ENCODE measurements at regions not wholly inside any gene's neighbourhood (a gene's known extent, or its start where the extent isn't known, plus 50 kb on each side); places are given as distances from the start of the nearest gene placed in this dataset.
"Not testable (repeated sequence)": the region's sequence is repeated elsewhere in the genome, so short reads cannot be mapped to it uniquely, and the experiment has no call there.

DNA sequence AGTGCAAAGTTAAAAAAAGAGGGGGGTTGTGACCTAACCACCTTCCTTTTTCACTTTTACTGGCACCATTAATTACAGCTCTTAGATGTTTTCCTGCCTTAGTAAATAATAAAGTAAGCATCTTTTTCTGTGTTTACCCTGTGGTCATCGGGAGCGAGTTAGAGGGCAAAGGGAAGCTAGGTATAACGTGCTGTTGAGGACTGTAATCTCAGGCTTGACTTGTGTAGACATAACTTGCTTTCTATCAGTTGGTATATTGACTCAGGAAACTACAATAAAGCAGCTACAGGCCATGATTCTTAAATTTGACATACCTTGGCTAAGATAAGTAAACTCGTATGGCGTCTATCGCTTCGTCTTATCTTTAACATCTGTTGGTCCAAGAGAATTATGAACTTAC, 509.8 kb upstream of the CHD1 start:
- DNase-seq (ENCODE audit: low spot score in 2 of 2): no peak
- H3K36me3 ChIP-seq: no peaks in the 10 kb centered on the region
- H3K27ac ChIP-seq: no peak overlapping the region
- no peaks in the 10 kb centered on the region for H3K4me1 ChIP-seq
- no peaks in the 10 kb centered on the region for H3K27me3 ChIP-seq
- no peak overlapping the region for H3K4me3 ChIP-seq
- 82% methylated on average over 7 of the region's 7 CpGs for WGBS
- no peaks in the 10 kb centered on the region for H3K9me3 ChIP-seq
- TF ChIP-seq POLR2AphosphoS5 (IDR thresholded peaks at IDR 0.05): no peak
- TF ChIP-seq, protein P1, sequence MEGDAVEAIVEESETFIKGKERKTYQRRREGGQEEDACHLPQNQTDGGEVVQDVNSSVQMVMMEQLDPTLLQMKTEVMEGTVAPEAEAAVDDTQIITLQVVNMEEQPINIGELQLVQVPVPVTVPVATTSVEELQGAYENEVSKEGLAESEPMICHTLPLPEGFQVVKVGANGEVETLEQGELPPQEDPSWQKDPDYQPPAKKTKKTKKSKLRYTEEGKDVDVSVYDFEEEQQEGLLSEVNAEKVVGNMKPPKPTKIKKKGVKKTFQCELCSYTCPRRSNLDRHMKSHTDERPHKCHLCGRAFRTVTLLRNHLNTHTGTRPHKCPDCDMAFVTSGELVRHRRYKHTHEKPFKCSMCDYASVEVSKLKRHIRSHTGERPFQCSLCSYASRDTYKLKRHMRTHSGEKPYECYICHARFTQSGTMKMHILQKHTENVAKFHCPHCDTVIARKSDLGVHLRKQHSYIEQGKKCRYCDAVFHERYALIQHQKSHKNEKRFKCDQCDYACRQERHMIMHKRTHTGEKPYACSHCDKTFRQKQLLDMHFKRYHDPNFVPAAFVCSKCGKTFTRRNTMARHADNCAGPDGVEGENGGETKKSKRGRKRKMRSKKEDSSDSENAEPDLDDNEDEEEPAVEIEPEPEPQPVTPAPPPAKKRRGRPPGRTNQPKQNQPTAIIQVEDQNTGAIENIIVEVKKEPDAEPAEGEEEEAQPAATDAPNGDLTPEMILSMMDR (IDR thresholded peaks at IDR 0.05): no peak
- no peak for TF ChIP-seq POLR2A (IDR thresholded peaks at IDR 0.05)
- TF ChIP-seq EP300 (IDR thresholded peaks at IDR 0.05): no peak

DNA sequence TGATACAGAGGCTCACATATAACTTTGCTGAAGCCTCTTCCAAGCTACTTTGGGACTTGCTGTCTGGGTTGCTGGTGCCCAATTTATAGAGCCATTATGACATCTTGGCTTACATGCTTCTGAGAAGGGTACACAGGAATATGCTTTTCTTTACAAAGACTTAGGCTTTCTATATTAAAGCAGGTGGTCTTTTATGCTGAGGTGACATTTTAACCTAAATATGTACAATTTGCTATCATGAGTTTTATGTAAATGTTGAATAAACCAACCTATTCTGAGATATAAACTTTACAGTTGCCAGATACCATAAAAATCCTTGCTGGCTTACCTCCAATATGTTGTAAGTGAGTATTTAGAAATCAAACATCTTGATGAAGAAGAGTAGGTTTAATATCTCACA, 509.2 kb upstream of the CHD1 start:
- H3K4me1 ChIP-seq: no peaks in the 10 kb centered on the region
- no peak for DNase-seq (ENCODE audit: low spot score in 2 of 2)
- H3K36me3 ChIP-seq: no peaks in the 10 kb centered on the region
- no peaks in the 10 kb centered on the region for H3K27me3 ChIP-seq
- H3K27ac ChIP-seq: no peak overlapping the region
- TF ChIP-seq POLR2AphosphoS5 (IDR thresholded peaks at IDR 0.05) (no peak), EP300 (IDR thresholded peaks at IDR 0.05) (no peak), POLR2A (IDR thresholded peaks at IDR 0.05) (no peak)
- TF ChIP-seq, protein P1 (IDR thresholded peaks at IDR 0.05): no peak
- no peaks in the 10 kb centered on the region for H3K9me3 ChIP-seq
- no peak overlapping the region for H3K4me3 ChIP-seq

DNA sequence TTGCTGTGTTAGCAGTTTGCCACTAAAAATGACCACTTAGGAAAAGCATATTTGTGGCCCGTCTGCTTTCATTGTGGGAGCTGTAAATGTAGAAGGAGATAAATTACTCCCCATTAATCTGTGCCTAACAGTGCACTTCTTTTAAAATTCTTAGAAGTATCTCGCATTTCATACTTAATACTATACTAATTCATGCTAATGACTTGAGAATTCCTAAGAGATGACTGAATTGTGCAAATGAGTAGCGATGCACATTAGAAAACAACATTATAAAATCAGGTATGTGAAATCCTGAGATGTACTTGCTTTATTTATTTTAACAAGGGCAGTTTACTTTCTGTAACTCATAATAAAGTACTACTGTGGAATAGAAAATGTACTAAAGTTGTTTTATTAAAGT, 494.6 kb upstream of the CHD1 start:
- WGBS: no CpG with 5 or more reads among the region's 3 CpGs
- not testable (repeated sequence) for H3K4me3 ChIP-seq; H3K27me3 ChIP-seq; H3K9me3 ChIP-seq; H3K36me3 ChIP-seq; H3K27ac ChIP-seq; H3K4me1 ChIP-seq; DNase-seq (ENCODE audit: low spot score in 2 of 2)

DNA sequence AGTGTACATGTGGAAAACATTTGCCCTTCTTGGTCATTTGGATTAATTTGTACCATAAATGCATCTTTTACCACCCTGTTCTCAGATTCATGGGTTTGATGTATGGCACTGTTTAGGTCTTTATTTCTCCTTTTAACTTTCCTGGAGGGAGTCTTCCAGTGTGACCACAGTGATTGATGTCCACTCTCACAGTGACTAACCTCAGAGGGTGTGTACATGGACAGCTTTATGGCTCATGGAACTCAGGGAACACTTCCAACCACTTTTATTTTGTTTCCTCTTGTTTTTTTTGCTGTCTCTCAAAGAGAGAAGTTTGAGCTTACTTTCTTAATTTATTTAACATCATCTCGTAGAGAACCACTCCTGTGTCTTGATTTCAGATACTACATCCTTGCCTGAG, 489.8 kb upstream of the CHD1 start:
- not testable (repeated sequence) for H3K4me3 ChIP-seq; H3K4me1 ChIP-seq; DNase-seq (ENCODE audit: low spot score in 2 of 2); H3K27me3 ChIP-seq; H3K36me3 ChIP-seq; H3K27ac ChIP-seq; H3K9me3 ChIP-seq
- WGBS: 41% methylated on average over 1 of the region's 1 CpG

DNA sequence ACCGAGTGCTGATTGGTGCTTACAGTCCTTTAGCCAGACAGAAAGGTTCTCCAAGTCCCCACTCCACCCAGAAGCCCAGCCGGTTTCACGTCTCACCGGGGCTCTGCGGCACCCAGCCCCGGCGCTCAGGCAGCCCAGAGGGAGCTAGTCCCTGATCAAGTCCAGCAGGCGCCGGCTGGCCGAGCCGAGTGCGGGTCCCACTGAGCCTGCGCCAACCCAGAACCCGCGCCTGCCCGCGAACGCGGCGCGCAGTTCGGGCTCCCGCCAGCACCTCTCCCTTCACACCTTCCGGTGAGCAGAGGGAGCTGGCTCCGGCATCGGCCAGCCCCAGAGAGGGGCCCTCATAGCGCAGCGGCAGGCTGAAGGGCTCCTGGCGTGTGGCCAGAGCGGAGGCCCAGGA, 481.6 kb upstream of the CHD1 start:
- not testable (repeated sequence) for H3K27me3 ChIP-seq; H3K4me1 ChIP-seq; H3K27ac ChIP-seq; H3K36me3 ChIP-seq; DNase-seq (ENCODE audit: low spot score in 2 of 2); H3K9me3 ChIP-seq; H3K4me3 ChIP-seq
- WGBS: no CpG with 5 or more reads among the region's 30 CpGs

DNA sequence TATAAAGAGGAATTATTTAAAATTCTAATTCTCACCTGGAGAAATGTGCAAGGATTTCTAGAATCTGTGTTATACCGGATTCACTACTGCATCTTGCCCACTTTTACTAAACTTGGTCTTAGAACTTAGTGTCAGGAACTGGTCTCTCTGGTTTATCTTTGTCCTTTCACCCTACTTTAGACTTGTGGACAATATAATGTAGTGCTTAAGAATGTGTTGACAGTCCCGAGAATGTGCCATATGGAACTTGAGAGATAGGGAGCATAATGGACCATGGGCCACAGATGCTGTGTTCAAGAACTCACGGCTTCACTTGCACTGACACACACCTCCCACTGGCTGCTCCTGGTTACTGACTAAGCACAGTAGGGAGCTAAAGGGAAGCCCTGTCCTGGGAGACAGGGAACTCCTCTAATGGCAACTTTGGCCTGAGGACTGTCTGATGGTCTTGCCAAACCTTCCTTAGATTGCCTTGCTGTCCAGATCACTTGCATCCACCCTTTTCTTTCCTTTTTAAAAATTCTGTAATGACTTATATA, 476.0 kb upstream of the CHD1 start:
- not testable (repeated sequence) for H3K4me1 ChIP-seq

DNA sequence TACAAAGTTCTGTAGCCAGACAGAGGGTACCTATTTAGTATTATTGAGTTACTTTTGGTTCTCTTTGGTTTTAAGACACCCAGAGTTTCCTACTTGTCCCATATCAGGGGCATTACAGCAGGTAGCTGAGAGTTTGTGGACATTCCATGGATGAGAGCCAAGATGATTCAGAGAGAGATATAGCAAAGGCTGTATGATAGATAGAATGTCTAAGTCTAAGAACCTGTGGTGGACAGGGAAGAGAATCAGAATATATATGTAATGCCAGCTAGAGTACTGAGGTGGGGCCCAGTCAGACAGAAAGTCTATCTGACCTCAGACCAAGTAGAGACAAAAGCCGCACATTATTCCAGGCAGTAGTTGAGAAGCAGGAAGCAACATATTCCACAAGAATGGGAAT, 471.8 kb upstream of the CHD1 start:
- not testable (repeated sequence) for H3K27me3 ChIP-seq; H3K36me3 ChIP-seq; H3K4me1 ChIP-seq; H3K4me3 ChIP-seq; H3K9me3 ChIP-seq; H3K27ac ChIP-seq; DNase-seq (ENCODE audit: low spot score in 2 of 2)
- 86% methylated on average over 1 of the region's 1 CpG for WGBS

More for the DNA sequence above, 476.0 kb upstream of the CHD1 start:
- not testable (repeated sequence) for DNase-seq (ENCODE audit: low spot score in 2 of 2); H3K27ac ChIP-seq; H3K36me3 ChIP-seq; H3K4me3 ChIP-seq; H3K9me3 ChIP-seq; H3K27me3 ChIP-seq
- 91% methylated on average over 3 of the region's 3 CpGs for WGBS

DNA sequence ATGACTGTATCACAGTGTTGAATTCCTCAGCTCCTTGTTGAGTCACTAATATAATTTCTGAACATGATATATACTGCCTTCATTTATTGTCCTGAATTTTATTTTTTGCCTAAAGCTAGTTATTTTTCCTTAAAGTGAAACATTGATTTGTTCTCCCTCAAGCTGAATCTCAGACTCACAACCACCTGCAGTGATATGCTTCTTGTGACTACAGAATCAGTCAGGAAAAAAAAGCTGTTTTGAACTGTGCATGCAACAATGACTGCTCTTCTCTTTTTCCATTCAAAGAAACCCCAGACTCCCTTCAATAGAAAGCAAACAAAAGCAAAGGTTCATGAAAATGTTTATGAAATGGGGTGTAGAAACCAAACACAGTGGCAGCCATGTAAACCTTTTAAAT, 470.2 kb upstream of the CHD1 start:
- TF ChIP-seq POLR2AphosphoS5 (IDR thresholded peaks at IDR 0.05) (no peak), POLR2A (IDR thresholded peaks at IDR 0.05) (no peak), EP300 (IDR thresholded peaks at IDR 0.05) (no peak)
- TF ChIP-seq, protein P1 (IDR thresholded peaks at IDR 0.05): no peak
- Histone ChIP-seq H3K36me3 (no peaks in the 10 kb centered on the region), H3K4me3 (no peak overlapping the region), H3K27ac (no peak overlapping the region), H3K4me1 (no peaks in the 10 kb centered on the region), H3K9me3 (peaks cover 7% of the 10 kb centered on the region), H3K27me3 (no peaks in the 10 kb centered on the region)
- DNase-seq (ENCODE audit: low spot score in 2 of 2): no peak
